HG02938 (cell line): ENCODE measurements at regions not wholly inside any gene's neighbourhood (a gene's known extent, or its start where the extent isn't known, plus 50 kb on each side); places are given as distances from the start of the nearest gene placed in this dataset.
"Not testable (repeated sequence)": the region's sequence is repeated elsewhere in the genome, so short reads cannot be mapped to it uniquely, and the experiment has no call there.

Source experiments
- ATAC-seq: cut with Tn5 transposase; IDR thresholded peaks from one replicate; pipeline ENCODE4 v1.9.1; 2021; ENCODE audit warnings: mild to moderate bottlenecking, moderate library complexity; ENCODE audit not compliant: unreplicated experiment

GRCh38 chr21:32823296-32823695, 51.7 kb upstream of the PAXBP1 start:
- ATAC-seq = not testable (repeated sequence)

DNA sequence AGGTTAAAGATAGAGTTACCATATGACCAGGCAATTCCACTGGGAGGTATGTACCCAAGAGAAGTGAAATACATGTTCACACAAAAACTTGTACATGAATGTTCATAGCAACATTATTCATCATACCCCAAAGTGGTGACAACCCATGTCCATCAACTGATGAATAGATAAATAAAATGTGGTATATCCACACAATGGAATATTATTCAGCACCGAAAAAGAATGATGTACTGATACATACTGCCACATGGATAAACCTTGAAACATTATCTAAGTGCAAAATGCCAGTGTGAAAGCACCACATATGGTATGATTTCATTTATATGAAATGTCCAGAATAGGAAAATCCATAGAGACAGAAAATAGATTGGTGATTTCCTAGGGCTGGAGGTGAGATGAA, 53.4 kb upstream of the PAXBP1 start:
- ATAC-seq = no peak

GRCh38 chr21:32826329-32827167, 55.0 kb upstream of the PAXBP1 start:
- ATAC-seq = no peak

GRCh38 chr21:32828908-32829307, 57.4 kb upstream of the PAXBP1 start:
- ATAC-seq = no peak

GRCh38 chr21:32829504-32829903, 57.9 kb upstream of the PAXBP1 start:
- ATAC-seq = no peak

DNA sequence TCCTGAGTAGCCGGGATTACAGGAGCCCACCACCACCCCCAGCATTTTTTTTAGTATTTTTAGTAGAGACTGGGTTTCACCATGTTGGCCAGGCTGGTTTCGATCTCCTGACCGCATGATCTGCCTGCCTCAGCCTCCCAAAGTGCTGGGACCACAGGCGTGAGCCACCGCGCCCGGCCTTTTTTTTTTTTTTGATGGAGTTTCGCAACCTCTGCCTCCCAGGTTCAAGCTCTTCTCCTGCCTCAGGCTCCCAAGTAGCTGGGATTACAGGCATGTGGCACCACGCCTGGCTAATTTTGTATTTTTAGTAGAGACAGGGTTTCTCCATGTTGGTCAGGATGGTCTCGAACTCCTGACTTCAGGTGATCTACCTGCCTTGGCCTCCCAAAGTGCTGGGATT, 60.2 kb upstream of the PAXBP1 start:
- ATAC-seq = not testable (repeated sequence)

DNA sequence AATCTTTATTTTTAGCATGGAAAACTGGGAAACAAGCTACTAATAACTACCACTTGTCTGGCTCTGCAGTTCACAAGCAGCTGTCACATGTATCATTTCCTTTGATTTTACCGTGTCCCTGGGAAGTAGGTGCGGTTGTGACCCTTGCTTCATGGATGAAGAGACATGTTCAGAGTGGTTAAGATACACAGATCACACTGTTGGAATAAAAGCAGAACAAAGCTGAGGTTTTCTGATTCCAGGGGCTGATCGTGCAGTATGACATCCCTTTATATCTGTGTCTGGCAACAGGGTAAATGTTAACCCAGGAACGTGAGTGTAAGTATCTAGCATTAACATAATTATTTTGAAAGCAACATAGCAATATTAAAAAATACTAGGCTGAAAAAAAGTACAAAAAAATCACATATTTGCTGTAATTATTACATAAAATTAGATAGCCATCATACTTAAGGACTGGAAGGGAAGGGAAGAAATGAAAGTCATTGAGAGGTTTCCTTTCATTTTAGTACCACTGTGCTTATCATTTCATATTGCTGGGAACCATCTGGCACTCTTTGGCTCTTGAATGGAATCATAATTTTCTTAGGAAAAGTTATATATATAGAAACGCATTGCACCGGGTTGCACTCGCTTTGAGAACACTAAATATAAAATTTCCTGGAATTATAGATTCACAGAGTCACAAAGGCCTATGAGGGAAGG, 62.8 kb upstream of the PAXBP1 start:
- ATAC-seq = no peak

- no peak for ATAC-seq
Measured at GRCh38 chr21:32834916-32835235, 63.3 kb upstream of the PAXBP1 start.

DNA sequence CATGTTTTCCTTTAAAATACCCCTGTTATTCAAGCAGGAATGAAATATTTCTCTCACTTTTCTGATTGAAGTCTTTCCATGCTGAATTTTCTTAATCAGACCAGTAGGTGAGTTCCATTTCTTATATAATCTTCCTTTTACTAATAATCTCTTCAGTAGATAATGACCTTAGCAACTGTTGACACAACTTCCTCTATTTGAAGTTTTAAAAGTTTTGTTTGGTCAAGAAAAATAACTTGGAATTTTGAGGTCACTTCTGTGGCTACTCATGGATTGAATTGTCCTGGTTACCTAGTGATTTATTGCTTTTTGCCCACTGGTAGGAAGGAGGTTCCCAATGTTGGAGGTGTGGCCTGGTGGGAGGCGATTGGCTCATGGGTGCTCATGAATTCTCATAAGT, 70.6 kb upstream of the PAXBP1 start:
- ATAC-seq = no peak

GRCh38 chr21:32843561-32843960, 72.0 kb upstream of the PAXBP1 start:
- ATAC-seq = no peak

- no peak for ATAC-seq
Measured at GRCh38 chr21:32844076-32844475, 72.5 kb upstream of the PAXBP1 start.

DNA sequence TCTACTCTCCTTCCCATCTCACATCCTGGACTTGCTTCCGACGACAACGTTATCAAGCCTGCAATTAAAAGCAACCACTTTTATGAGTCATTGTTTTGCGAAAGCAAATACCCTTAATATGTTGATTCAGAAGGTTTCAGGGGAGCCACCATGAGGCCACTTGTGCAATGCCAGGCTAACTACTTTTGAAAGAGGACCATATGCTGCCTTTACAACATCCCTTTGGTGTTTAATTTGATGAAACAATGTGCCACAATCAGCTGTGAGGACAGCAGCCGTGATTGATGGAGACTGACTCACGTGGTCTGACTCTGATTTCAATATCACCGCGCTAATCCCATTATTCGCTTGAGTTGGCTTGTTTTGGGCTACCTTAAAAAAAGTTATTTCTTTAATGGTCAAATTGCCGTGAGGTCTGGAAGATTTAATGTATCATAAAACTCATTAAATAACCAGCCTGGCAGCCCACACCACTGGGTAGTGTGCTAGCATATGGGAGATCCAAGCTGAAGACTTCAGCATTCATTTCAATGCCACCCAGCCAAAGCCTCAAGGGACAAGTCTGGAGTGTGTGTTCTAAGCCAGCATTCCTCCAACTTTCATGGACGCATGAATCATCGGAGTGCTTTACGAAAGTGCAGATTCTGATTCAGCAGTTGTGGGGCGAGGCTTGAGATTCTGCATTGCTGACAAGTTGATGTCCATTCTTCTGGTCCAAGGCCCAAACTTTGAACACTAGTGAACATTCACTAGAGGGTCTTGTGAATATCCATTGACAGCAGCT, 73.3 kb upstream of the PAXBP1 start:
- no peak for ATAC-seq

- no peak for ATAC-seq
Measured at GRCh38 chr21:32858628-32859027, 87.1 kb upstream of the PAXBP1 start.

DNA sequence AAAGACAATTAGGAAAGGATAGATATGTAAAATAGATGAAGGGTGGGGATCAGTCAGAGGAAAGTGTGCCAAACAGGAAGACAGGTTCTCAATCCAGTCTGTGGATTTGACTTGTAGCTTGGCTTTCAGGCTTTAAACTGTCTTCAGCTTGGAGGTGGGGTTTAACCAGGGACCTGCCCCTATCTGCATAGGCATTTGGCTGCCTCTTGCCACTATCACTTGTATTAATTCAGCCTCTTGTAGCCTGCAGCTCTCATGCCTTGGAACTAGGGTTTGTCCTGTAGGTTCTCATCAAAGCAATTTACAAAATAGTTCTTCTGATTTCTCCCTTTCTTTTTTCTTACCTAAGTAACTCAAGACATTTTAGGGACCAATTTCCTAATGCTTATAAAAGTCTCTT, 88.8 kb upstream of the PAXBP1 start:
- ATAC-seq = no peak

GRCh38 chr21:32861866-32862265, 90.3 kb upstream of the PAXBP1 start:
- ATAC-seq = no peak

- ATAC-seq = no peak
Measured at GRCh38 chr21:32867597-32867996, 96.0 kb upstream of the PAXBP1 start.

GRCh38 chr21:32868631-32869454, 97.3 kb upstream of the PAXBP1 start:
- ATAC-seq = no peak

DNA sequence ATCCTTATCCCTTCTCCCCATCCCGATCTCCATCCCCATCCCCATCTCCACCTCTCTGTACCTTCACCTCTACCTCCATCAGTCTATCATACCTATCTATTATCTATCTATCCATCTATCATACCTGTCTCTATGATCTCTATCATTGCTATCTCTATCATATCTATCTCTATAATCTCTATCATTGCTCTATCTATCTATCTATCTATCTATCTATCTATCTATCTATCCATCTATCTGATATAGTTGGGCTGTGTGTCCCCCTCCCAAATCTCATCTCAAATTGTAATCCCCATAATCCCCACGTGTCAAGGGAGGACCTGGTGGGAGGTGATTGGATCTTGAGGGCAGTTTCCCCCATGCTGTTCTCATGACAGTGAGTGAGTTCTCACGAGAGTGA, 97.9 kb upstream of the PAXBP1 start:
- no peak for ATAC-seq

DNA sequence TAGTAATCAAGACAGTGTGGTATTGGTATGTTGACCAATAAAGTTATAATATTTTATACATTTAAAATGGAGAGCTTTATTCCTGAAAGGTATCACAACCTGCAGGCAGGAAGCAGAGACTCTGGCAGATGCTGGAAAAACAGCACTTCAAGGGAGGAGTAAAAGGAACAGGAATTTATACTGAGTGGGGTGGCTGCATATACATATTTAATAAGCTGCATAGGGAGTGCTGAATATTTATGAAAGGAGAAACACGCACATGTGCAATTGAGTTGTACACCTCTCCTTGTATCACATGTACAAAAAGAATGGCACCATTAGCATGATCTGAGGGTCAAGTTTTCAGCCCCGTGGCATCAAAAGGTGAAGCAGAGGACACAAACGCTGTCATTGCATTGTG, 104.9 kb upstream of the PAXBP1 start:
- ATAC-seq = no peak

DNA sequence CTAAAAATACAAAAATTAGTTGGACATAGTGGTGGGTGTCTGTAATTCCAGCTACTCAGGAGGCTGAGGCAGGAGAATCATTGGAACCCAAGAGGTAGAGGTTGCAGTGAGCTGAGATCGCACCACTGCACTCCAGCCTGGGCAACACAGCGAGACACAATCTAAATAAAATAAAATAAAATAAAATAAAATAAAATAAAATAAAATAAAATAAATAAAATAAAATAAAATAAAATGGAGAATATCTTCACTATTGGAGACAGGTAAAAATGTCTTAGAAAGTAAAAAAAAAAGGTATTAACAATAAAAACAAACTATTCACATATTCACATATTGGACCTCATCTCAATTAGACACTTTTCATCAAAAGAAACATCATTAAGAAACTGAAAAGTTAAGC, 106.3 kb upstream of the PAXBP1 start:
- not testable (repeated sequence) for ATAC-seq

DNA sequence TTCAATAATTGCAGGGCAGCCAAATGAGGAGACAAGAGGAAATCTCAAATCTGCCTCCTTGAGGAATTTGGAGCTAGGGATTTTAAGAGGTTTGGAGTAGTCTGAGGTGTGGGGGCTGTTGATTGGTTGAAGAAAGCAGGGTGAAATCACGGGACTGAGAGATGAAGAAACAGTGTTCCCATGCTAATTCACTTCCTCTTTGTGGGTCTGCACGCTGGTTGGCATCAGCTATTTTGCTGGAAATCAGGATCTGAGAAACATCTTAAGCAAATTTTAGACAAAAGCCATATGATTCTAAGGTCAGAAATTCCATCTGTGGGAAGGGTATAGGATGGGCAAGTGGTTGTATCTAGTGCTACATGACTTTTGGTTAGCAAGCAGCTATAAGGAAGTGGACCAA, 107.1 kb upstream of the PAXBP1 start:
- no peak for ATAC-seq
